ENCODE measurements at regions not wholly inside any gene's neighbourhood (a gene's known extent, or its start where the extent isn't known, plus 50 kb on each side); places are given as distances from the start of the nearest gene placed in this dataset.

DNA sequence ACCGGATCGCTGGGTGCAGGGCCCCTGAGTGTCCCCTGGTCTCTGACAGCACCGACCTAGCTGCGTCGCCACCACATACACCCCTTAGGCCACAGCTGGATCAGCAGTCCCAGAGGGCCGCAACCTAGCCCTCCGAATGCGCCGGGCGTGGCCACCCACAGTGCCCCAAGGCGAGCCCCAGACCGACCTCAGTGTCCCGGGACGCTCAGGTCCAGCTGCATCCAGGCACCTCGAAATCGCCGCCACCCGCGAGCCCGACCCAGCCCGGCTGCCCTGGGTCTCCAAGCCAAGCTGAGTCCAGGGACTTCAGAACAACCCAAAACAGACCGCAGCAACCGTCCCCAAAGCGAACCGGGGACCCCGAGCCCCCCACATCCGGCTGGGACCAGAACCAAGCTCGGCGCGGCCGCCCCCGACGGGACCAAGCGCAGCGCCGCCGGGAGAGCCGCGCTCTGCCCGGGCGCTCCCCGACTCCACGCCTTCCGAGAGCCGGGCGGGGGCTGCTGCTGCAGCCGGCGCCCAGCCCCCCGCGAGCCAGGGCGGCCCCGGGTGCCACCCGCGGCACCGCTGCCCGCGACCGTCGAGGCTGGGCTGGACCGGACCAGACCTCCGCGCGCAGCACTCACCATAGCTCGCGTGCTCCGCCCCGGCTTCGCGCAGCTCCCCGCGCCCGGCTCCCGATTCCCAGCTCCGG, 54.6 kb upstream of the ECE1 start (continued):
- peak; percentile 37; the same call in 1 of the 2 replicates for TF ChIP-seq ZSCAN30 (tag by site-specific recombination; IDR thresholded peaks at IDR 0.05)
- TF ChIP-seq, protein P1, sequence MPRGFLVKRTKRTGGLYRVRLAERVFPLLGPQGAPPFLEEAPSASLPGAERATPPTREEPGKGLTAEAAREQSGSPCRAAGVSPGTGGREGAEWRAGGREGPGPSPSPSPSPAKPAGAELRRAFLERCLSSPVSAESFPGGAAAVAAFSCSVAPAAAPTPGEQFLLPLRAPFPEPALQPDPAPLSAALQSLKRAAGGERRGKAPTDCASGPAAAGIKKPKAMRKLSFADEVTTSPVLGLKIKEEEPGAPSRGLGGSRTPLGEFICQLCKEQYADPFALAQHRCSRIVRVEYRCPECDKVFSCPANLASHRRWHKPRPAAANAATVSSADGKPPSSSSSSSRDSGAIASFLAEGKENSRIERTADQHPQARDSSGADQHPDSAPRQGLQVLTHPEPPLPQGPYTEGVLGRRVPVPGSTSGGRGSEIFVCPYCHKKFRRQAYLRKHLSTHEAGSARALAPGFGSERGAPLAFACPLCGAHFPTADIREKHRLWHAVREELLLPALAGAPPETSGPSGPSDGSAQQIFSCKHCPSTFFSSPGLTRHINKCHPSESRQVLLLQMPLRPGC (tag by site-specific recombination; IDR thresholded peaks at IDR 0.05): no peak
- TF ChIP-seq KLF7 (tag by site-specific recombination; IDR thresholded peaks at IDR 0.05; ENCODE audit: borderline replicate concordance): 0 out of 2 replicates have a peak, but pooled peaks have one; percentile 21
- TF ChIP-seq, protein P2, sequence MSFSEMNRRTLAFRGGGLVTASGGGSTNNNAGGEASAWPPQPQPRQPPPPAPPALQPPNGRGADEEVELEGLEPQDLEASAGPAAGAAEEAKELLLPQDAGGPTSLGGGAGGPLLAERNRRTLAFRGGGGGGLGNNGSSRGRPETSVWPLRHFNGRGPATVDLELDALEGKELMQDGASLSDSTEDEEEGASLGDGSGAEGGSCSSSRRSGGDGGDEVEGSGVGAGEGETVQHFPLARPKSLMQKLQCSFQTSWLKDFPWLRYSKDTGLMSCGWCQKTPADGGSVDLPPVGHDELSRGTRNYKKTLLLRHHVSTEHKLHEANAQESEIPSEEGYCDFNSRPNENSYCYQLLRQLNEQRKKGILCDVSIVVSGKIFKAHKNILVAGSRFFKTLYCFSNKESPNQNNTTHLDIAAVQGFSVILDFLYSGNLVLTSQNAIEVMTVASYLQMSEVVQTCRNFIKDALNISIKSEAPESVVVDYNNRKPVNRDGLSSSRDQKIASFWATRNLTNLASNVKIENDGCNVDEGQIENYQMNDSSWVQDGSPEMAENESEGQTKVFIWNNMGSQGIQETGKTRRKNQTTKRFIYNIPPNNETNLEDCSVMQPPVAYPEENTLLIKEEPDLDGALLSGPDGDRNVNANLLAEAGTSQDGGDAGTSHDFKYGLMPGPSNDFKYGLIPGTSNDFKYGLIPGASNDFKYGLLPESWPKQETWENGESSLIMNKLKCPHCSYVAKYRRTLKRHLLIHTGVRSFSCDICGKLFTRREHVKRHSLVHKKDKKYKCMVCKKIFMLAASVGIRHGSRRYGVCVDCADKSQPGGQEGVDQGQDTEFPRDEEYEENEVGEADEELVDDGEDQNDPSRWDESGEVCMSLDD (tag by site-specific recombination; IDR thresholded peaks at IDR 0.05): peak; percentile 74
- TF ChIP-seq, protein P3, sequence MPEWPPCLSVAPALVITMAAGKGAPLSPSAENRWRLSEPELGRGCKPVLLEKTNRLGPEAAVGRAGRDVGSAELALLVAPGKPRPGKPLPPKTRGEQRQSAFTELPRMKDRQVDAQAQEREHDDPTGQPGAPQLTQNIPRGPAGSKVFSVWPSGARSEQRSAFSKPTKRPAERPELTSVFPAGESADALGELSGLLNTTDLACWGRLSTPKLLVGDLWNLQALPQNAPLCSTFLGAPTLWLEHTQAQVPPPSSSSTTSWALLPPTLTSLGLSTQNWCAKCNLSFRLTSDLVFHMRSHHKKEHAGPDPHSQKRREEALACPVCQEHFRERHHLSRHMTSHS (tag by site-specific recombination; IDR thresholded peaks at IDR 0.05): no peak
- TF ChIP-seq HOXC10 (CRISPR knock-in tag; IDR thresholded peaks at IDR 0.05): no peak
- TF ChIP-seq, protein P4, sequence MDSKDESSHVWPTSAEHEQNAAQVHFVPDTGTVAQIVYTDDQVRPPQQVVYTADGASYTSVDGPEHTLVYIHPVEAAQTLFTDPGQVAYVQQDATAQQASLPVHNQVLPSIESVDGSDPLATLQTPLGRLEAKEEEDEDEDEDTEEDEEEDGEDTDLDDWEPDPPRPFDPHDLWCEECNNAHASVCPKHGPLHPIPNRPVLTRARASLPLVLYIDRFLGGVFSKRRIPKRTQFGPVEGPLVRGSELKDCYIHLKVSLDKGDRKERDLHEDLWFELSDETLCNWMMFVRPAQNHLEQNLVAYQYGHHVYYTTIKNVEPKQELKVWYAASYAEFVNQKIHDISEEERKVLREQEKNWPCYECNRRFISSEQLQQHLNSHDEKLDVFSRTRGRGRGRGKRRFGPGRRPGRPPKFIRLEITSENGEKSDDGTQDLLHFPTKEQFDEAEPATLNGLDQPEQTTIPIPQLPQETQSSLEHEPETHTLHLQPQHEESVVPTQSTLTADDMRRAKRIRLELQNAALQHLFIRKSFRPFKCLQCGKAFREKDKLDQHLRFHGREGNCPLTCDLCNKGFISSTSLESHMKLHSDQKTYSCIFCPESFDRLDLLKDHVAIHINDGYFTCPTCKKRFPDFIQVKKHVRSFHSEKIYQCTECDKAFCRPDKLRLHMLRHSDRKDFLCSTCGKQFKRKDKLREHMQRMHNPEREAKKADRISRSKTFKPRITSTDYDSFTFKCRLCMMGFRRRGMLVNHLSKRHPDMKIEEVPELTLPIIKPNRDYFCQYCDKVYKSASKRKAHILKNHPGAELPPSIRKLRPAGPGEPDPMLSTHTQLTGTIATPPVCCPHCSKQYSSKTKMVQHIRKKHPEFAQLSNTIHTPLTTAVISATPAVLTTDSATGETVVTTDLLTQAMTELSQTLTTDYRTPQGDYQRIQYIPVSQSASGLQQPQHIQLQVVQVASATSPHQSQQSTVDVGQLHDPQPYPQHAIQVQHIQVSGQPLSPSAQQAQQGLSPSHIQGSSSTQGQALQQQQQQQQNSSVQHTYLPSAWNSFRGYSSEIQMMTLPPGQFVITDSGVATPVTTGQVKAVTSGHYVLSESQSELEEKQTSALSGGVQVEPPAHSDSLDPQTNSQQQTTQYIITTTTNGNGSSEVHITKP (tag by site-specific recombination; IDR thresholded peaks at IDR 0.05): peak; percentile 33; the same call in 1 of the 2 replicates
- 0 out of 2 replicates have a peak, but pooled peaks have one; percentile 16 for TF ChIP-seq ZBTB7A (tag by site-specific recombination; IDR thresholded peaks at IDR 0.05; ENCODE audit: low read depth)
- no peak for TF ChIP-seq ZNF202 (tag by site-specific recombination; IDR thresholded peaks at IDR 0.05; ENCODE audit: borderline replicate concordance)
- no peak for TF ChIP-seq ZFP69B (tag by site-specific recombination; IDR thresholded peaks at IDR 0.05)
- TF ChIP-seq ZNF560 (tag by site-specific recombination; IDR thresholded peaks at IDR 0.05; ENCODE audit: borderline replicate concordance): no peak
- TF ChIP-seq TCF7L2 (IDR thresholded peaks at IDR 0.05; ENCODE audit: borderline replicate concordance, low read depth, low read length): no peak
- no peak for TF ChIP-seq ZNF19 (tag by site-specific recombination; IDR thresholded peaks at IDR 0.05; ENCODE audit: low read depth)
- no peak for TF ChIP-seq ZNF514 (tag by site-specific recombination; IDR thresholded peaks at IDR 0.05)
- no peak for TF ChIP-seq GLI4 (tag by site-specific recombination; IDR thresholded peaks at IDR 0.05)
- TF ChIP-seq BCL11B (tag by site-specific recombination; IDR thresholded peaks at IDR 0.05; ENCODE audit: low read depth): peak; percentile 29; the same call in 1 of the 2 replicates
- TF ChIP-seq, protein P5, sequence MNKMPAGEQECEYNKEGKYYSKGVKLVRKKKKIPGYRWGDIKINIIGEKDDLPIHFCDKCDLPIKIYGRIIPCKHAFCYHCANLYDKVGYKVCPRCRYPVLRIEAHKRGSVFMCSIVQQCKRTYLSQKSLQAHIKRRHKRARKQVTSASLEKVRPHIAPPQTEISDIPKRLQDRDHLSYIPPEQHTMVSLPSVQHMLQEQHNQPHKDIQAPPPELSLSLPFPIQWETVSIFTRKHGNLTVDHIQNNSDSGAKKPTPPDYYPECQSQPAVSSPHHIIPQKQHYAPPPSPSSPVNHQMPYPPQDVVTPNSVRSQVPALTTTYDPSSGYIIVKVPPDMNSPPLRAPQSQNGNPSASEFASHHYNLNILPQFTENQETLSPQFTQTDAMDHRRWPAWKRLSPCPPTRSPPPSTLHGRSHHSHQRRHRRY (tag by site-specific recombination; IDR thresholded peaks at IDR 0.05): no peak
- TF ChIP-seq, protein P6, sequence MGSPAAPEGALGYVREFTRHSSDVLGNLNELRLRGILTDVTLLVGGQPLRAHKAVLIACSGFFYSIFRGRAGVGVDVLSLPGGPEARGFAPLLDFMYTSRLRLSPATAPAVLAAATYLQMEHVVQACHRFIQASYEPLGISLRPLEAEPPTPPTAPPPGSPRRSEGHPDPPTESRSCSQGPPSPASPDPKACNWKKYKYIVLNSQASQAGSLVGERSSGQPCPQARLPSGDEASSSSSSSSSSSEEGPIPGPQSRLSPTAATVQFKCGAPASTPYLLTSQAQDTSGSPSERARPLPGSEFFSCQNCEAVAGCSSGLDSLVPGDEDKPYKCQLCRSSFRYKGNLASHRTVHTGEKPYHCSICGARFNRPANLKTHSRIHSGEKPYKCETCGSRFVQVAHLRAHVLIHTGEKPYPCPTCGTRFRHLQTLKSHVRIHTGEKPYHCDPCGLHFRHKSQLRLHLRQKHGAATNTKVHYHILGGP (tag by site-specific recombination; IDR thresholded peaks at IDR 0.05): no peak
- TF ChIP-seq ZBTB48 (tag by site-specific recombination; IDR thresholded peaks at IDR 0.05): peak; percentile 46

Data from HEK293 (cell line).